Left lobe of liver (tissue), 2 donors: ENCODE measurements at regions not wholly inside any gene's neighbourhood (a gene's known extent, or its start where the extent isn't known, plus 50 kb on each side); places are given as distances from the start of the nearest gene placed in this dataset.
"Not testable (repeated sequence)": the region's sequence is repeated elsewhere in the genome, so short reads cannot be mapped to it uniquely, and the experiment has no call there.

ENCODE experiments used
- ATAC-seq: fragments of 200-7000 bp; cut with Tn5 transposase; one replicate; pipeline ENCODE4 v1.9.1; 2020; ENCODE audit warnings: mild to moderate bottlenecking, moderate library complexity
- DNase-seq: peaks from one replicate; pipeline ENCODE4 v3.0.0-alpha.2; 2020; ENCODE audit warnings: low spot score
- donor health status: DM: no; HTN: no; CAD: no; lungs with moderate emphysema.
- donor health status: DM: no; HTN: yes; CAD: no.

GRCh38 chr14:54010981-54011380 lies 54.4 kb upstream of the BMP4 start:
- ATAC-seq (no peak), DNase-seq (no peak)

- no peak for DNase-seq
- no peak for ATAC-seq
Measured at GRCh38 chr14:54023027-54023426, 66.4 kb upstream of the BMP4 start.

- ATAC-seq (peak; percentile 81), DNase-seq (no peak)
Measured at GRCh38 chr14:54025661-54026060, 69.0 kb upstream of the BMP4 start.

GRCh38 chr14:54026671-54027070 lies 70.0 kb upstream of the BMP4 start:
- ATAC-seq: no peak

GRCh38 chr14:54030996-54031395 lies 74.4 kb upstream of the BMP4 start:
- ATAC-seq: not testable (repeated sequence)

More at GRCh38 chr14:54026671-54027070, 70.0 kb upstream of the BMP4 start:
- DNase-seq: no peak

GRCh38 chr14:54033285-54033684 lies 76.7 kb upstream of the BMP4 start:
- not testable (repeated sequence) for DNase-seq, ATAC-seq

More at GRCh38 chr14:54030996-54031395, 74.4 kb upstream of the BMP4 start:
- DNase-seq: not testable (repeated sequence)

- DNase-seq (no peak), ATAC-seq (no peak)
Measured at GRCh38 chr14:54038724-54039123, 82.1 kb upstream of the BMP4 start.

GRCh38 chr14:54039311-54039710 lies 82.7 kb upstream of the BMP4 start:
- DNase-seq (no peak), ATAC-seq (no peak)

- no peak for ATAC-seq
- no peak for DNase-seq
Measured at GRCh38 chr14:54040846-54041245, 84.2 kb upstream of the BMP4 start.

GRCh38 chr14:54046250-54046649 lies 89.6 kb upstream of the BMP4 start:
- no peak for ATAC-seq

GRCh38 chr14:54047645-54048308 lies 91.2 kb upstream of the BMP4 start:
- DNase-seq (no peak), ATAC-seq (no peak)

More at GRCh38 chr14:54046250-54046649, 89.6 kb upstream of the BMP4 start:
- DNase-seq: no peak

GRCh38 chr14:54048311-54048710 lies 91.7 kb upstream of the BMP4 start:
- ATAC-seq: no peak
- no peak for DNase-seq

- ATAC-seq (no peak), DNase-seq (no peak)
Measured at GRCh38 chr14:54048736-54049135, 92.1 kb upstream of the BMP4 start.

- DNase-seq: no peak
- no peak for ATAC-seq
Measured at GRCh38 chr14:54050759-54051158, 94.1 kb upstream of the BMP4 start.

- DNase-seq (no peak), ATAC-seq (no peak)
Measured at GRCh38 chr14:54052696-54053385, 96.2 kb upstream of the BMP4 start.

- DNase-seq (no peak), ATAC-seq (no peak)
Measured at GRCh38 chr14:54053386-54053745, 96.7 kb upstream of the BMP4 start.

- ATAC-seq (no peak), DNase-seq (no peak)
Measured at GRCh38 chr14:54058505-54058904, 101.9 kb upstream of the BMP4 start.

- peak; percentile 26 for ATAC-seq
- DNase-seq: no peak
Measured at GRCh38 chr14:54083549-54084239, 127.1 kb upstream of the BMP4 start.

- no peak for DNase-seq
- ATAC-seq: no peak
Measured at GRCh38 chr14:54085232-54085761, 128.7 kb upstream of the BMP4 start.

- ATAC-seq (no peak), DNase-seq (no peak)
Measured at GRCh38 chr14:54085841-54086240, 129.2 kb upstream of the BMP4 start.

- no peak for DNase-seq
- ATAC-seq: no peak
Measured at GRCh38 chr14:54086767-54087166, 130.1 kb upstream of the BMP4 start.

- ATAC-seq (no peak), DNase-seq (no peak)
Measured at GRCh38 chr14:54087376-54087775, 130.8 kb upstream of the BMP4 start.
